B cell (primary cell): ENCODE measurements at regions not wholly inside any gene's neighbourhood (a gene's known extent, or its start where the extent isn't known, plus 50 kb on each side); places are given as distances from the start of the nearest gene placed in this dataset.

Experiments
- EZH2 ChIP-seq: IDR thresholded peaks from 2 replicates; pipeline ENCODE4 v1.6.1; 2012; ENCODE audit warnings: borderline replicate concordance, low read depth, mild to moderate bottlenecking, moderate library complexity, low read length; ENCODE audit not compliant: insufficient read depth, poor library complexity, severe bottlenecking
- TF ChIP-seq, protein P1 (sequence below): fragments of 200-600 bp; IDR thresholded peaks from one replicate; pipeline ENCODE4 v1.8.0; 2022; ENCODE audit warnings: antibody characterized with exemption, mild to moderate bottlenecking

DNA sequence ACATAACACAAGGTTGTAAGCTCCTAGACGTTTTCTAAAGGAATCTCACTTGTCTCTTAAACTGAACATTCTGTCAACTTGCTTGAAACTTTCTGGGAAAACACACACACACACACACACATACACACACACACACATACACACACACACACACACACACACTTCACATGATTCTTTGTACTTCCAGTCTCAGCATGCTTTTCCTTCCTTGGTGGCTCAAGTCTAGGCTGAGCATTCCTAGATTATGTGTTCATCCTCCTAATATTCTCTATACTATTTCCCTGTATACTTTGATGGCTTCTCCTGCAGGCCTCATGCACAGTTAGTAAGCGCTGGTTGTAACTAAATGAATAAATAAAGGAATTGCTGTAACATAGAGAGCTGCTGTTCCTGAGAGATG, 372.1 kb downstream of the PTPRC start:
- TF ChIP-seq, protein P1, sequence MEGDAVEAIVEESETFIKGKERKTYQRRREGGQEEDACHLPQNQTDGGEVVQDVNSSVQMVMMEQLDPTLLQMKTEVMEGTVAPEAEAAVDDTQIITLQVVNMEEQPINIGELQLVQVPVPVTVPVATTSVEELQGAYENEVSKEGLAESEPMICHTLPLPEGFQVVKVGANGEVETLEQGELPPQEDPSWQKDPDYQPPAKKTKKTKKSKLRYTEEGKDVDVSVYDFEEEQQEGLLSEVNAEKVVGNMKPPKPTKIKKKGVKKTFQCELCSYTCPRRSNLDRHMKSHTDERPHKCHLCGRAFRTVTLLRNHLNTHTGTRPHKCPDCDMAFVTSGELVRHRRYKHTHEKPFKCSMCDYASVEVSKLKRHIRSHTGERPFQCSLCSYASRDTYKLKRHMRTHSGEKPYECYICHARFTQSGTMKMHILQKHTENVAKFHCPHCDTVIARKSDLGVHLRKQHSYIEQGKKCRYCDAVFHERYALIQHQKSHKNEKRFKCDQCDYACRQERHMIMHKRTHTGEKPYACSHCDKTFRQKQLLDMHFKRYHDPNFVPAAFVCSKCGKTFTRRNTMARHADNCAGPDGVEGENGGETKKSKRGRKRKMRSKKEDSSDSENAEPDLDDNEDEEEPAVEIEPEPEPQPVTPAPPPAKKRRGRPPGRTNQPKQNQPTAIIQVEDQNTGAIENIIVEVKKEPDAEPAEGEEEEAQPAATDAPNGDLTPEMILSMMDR = no peak
- no peak for TF ChIP-seq EZH2
